Tibial nerve (tissue), 3 donors: ENCODE measurements at regions not wholly inside any gene's neighbourhood (a gene's known extent, or its start where the extent isn't known, plus 50 kb on each side); places are given as distances from the start of the nearest gene placed in this dataset.

ENCODE experiments used
- CTCF ChIP-seq, 5 experiments: fragments of 200-600 bp in 3 of 5; fragments of 450-650 bp in 2 of 5; sonication (generic) in 3 of 5; IDR thresholded peaks; one replicate each; pipeline ENCODE4 v1.5.1; 2016 to 2019; ENCODE audit warnings: antibody characterized with exemption in 5 of 5, mild to moderate bottlenecking in 3 of 5, moderate library complexity in 2 of 5
- POLR2A ChIP-seq, 2 donors: fragments of 450-650 bp; IDR thresholded peaks; one replicate each; pipeline ENCODE4 v1.6.1; 2017; ENCODE audit warnings: antibody characterized with exemption in 2 of 2, mild to moderate bottlenecking in 2 of 2, moderate library complexity in 2 of 2

- no peak for TF ChIP-seq CTCF (IDR thresholded peaks at IDR 0.05)
- TF ChIP-seq POLR2A (IDR thresholded peaks at IDR 0.05): no peak
These were observed 136.7 kb upstream of the PPARGC1A start for GRCh38 chr4:24026596-24026995.
